ENCODE measurements at regions not wholly inside any gene's neighbourhood (a gene's known extent, or its start where the extent isn't known, plus 50 kb on each side); places are given as distances from the start of the nearest gene placed in this dataset.

- no peak for DNase-seq (ENCODE audit: insufficient read length, low spot score)
- TF ChIP-seq POLR2A (IDR thresholded peaks at IDR 0.05; ENCODE audit: low read depth, low read length): no peak
- FAIRE-seq: no peak
Measured at GRCh38 chr4:100795581-100795980, 277.8 kb upstream of the EMCN start.

DNA sequence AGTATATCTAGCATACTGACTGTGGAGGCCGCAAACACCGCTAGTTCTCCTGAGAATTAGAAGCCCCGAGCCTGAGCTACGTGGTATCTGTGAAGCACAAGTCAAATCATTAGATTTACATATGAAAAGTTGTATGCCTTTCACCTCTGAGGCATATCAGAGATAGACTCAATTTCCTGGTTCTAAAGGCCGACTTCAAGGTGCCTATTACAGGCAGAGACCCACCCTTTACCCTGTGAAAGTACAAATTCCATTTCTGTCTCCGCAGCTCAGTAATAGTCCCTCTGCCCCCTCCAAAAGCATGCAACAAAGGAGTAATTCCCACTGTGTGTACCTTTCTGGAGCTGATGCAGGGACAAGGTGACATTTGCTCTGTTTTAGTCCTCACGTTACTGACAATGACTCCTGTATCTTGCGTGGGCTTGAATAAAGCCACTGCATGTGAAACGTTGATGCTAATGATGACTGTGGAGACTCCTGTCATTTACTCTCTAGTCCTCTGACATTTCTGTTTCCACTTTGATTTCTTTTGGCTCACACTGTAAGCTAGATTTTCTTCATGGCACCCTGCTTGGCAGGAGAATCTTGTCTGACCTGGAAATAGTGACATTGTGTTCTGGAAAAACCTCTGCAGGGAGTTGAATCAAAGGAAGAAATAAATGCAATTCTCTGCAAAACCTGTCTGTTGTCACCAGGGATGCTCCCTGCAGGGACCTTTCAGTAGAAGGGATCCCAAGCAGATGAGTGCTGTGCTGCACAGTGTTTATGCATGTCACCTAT is 273.2 kb upstream of the EMCN start:
- TF ChIP-seq POLR2A (IDR thresholded peaks at IDR 0.05; ENCODE audit: low read depth, low read length): no peak
- DNase-seq (ENCODE audit: insufficient read length, low spot score) (no peak), FAIRE-seq (no peak)

DNA sequence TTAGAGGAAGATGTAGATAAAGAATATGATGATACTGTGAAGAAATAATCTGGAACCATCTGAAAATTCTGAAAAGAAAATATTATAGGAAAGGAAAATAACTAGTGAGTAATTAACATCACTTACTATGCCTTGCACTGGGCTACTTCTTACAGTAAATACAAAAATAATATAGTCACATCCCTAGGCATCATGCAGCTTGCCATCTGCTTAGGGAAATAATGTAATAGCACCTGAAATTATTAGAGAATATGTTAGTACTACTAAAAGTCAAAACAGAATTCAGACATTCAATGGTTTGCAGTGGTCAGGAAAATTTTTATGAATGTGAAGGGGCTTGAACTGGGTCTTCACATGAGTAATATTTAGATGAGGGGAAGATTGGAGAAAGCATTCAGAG is 272.2 kb upstream of the EMCN start:
- FAIRE-seq: no peak
- no peak for TF ChIP-seq POLR2A (IDR thresholded peaks at IDR 0.05; ENCODE audit: low read depth, low read length)
- DNase-seq (ENCODE audit: insufficient read length, low spot score): no peak

GRCh38 chr4:100786481-100786880 is 268.7 kb upstream of the EMCN start:
- no peak for TF ChIP-seq POLR2A (IDR thresholded peaks at IDR 0.05; ENCODE audit: low read depth, low read length)
- FAIRE-seq (no peak), DNase-seq (ENCODE audit: insufficient read length, low spot score) (no peak)

DNA sequence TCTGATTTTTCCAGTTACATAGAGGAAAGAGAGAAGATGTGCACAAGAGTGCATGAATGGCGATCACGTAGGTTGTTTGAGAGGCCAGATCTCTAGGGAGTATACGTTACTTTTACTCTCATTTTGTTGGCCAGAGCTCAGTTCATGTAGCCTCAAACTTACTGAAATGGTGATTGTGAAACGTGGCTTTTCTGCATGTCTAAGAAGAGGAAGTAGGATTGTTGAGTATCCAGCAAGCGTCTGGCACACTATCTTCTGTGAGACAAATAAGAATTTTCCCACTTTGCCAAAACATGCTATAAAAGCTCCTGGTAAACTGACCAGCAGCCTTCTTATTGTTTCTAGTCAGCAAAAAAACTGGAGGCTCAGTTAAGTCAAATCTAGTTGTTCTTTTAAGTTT is 264.5 kb upstream of the EMCN start:
- FAIRE-seq: no peak
- DNase-seq (ENCODE audit: insufficient read length, low spot score): no peak
- TF ChIP-seq POLR2A (IDR thresholded peaks at IDR 0.05; ENCODE audit: low read depth, low read length): no peak

DNA sequence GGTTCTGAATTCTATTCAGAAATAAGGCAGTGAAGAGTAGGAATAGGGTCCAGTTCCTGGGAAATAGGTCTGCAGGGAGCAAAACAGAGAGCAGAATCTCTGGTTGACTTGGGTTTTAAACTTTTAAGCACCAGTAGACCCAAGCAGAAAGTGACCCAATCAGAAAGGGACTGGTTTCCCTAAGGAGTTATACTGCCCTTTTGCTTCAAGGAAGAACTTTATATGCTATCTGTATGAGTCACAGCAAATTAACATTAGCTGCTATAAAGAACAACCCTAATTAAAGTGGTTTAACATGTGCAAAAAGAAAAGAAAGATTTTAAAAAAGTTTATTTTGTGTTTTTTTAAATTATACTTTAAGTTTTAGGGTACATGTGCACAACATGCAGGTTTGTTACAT is 263.6 kb upstream of the EMCN start:
- no peak for FAIRE-seq
- TF ChIP-seq POLR2A (IDR thresholded peaks at IDR 0.05; ENCODE audit: low read depth, low read length): no peak
- no peak for DNase-seq (ENCODE audit: insufficient read length, low spot score)

DNA sequence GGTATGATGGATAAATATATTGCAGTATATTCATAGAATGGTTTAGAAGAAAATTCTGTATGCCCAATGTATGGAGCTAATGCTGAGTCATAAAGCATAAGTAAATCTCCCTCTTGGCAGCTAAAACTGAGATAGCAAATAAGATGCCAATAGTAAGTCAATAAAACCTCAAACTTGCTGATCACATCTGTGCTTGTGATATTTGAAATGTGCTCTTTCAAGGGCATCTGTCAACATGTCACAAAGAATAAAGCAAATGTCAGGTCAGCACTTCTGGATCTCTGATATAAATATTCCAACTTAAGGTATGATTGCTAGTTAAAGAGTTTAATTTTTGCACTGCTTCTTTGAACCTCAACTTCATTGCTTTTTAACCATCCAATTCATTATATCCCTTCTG is 262.3 kb upstream of the EMCN start:
- DNase-seq (ENCODE audit: insufficient read length, low spot score) (no peak), FAIRE-seq (no peak)
- TF ChIP-seq POLR2A (IDR thresholded peaks at IDR 0.05; ENCODE audit: low read depth, low read length): no peak

DNA sequence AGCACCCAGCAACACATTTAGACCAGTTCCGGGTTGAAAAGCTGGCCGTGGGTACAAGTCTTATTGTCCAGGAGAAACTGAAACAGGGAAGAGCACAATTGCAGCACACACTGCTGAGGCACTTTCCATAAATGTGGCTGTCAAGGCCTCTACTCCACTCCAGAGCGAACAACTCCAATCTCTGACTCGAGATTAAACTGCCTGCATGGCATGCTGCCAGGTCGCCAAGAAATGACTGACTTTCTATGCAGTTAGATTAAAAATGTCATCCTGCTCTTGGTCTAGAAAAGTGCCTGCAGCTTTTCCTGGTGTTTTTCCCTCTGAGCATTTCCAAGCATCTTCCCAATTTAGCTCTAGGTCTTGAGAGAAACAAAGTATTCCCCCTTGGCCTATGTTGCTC is 260.6 kb upstream of the EMCN start:
- no peak for TF ChIP-seq POLR2A (IDR thresholded peaks at IDR 0.05; ENCODE audit: low read depth, low read length)
- DNase-seq (ENCODE audit: insufficient read length, low spot score): no peak
- no peak for FAIRE-seq

GRCh38 chr4:100762738-100763137 is 244.9 kb upstream of the EMCN start:
- no peak for DNase-seq (ENCODE audit: insufficient read length, low spot score)
- no peak for FAIRE-seq
- no peak for TF ChIP-seq POLR2A (IDR thresholded peaks at IDR 0.05; ENCODE audit: low read depth, low read length)

- FAIRE-seq (no peak), DNase-seq (ENCODE audit: insufficient read length, low spot score) (no peak)
- TF ChIP-seq POLR2A (IDR thresholded peaks at IDR 0.05; ENCODE audit: low read depth, low read length): no peak
Measured at GRCh38 chr4:100754751-100755150, 236.9 kb upstream of the EMCN start.

DNA sequence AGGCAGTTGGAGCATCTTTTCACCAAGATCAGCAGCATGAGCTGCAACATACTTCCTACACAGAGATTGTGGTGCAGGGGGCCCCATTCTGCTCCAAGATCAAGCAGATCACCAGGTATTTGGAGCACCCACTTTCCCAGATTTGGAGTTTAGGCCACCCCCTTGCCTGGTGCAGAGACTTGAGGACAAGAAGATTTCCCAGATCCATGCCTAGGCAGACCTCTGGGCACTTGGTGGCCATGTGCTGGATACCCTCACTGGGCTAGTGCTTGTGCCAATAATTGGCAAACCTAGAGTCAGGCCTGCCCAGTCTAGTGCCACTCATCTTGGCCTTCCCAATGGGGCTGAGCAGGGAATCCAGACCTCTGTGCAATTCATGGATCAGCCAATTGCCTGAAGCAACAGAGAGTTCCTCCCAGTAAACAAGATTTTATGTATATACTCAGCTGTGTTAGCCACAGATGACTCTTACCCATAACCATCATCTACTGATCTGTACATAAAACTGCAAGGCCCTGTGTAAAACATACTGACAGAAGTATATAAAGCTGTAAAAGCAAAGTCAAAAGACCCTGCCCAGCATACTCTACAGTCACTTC is 228.4 kb upstream of the EMCN start:
- no peak for DNase-seq (ENCODE audit: insufficient read length, low spot score)
- TF ChIP-seq POLR2A (IDR thresholded peaks at IDR 0.05; ENCODE audit: low read depth, low read length): no peak
- FAIRE-seq: no peak

DNA sequence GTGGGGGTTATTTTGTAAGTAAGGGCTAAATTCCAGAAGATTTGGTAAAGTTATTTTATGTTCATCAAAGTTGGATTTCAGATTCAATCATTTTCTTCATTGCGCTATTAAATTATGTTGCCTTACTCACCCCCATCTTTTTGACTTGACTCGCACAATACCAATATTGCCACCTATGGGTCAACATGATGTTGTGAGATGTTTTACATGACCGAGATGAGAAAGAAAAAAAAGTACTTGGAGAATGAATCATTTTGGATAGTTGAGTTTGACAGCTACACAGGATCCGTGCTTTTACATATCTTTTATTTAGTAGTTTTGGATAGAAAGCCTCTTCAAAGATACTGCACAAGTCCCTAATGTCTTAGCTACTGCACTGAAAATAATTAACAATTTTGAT is 224.2 kb upstream of the EMCN start:
- DNase-seq (ENCODE audit: insufficient read length, low spot score): peak; percentile 2
- no peak for TF ChIP-seq POLR2A (IDR thresholded peaks at IDR 0.05; ENCODE audit: low read depth, low read length)
- no peak for FAIRE-seq

GRCh38 chr4:100739426-100739825 is 221.6 kb upstream of the EMCN start:
- TF ChIP-seq POLR2A (IDR thresholded peaks at IDR 0.05; ENCODE audit: low read depth, low read length): no peak
- DNase-seq (ENCODE audit: insufficient read length, low spot score): no peak
- FAIRE-seq: no peak

- FAIRE-seq (peak; percentile 92), DNase-seq (ENCODE audit: insufficient read length, low spot score) (peak; percentile 19)
- TF ChIP-seq POLR2A (IDR thresholded peaks at IDR 0.05; ENCODE audit: low read depth, low read length): no peak
Measured at GRCh38 chr4:100738196-100739165, 220.7 kb upstream of the EMCN start.

Data from H54 (cell line).